DMS153 treated with DMSO at 0.1 percent for 48 hours (cell line): ENCODE measurements at regions not wholly inside any gene's neighbourhood (a gene's known extent, or its start where the extent isn't known, plus 50 kb on each side); places are given as distances from the start of the nearest gene placed in this dataset.
"Not testable (repeated sequence)": the region's sequence is repeated elsewhere in the genome, so short reads cannot be mapped to it uniquely, and the experiment has no call there.

Experiments used
- DNase-seq: peaks from one replicate; lab custom pipeline; 2025; ENCODE audit not compliant: unreplicated experiment; lab: John Stamatoyannopoulos, UW

GRCh38 chr5:112472614-112473013 is 53.5 kb upstream of the EPB41L4A start:
- DNase-seq = no peak

- DNase-seq = no peak
Observed at GRCh38 chr5:112473989-112474388, 54.9 kb upstream of the EPB41L4A start.

- DNase-seq = no peak
Observed at GRCh38 chr5:112475747-112476365, 56.8 kb upstream of the EPB41L4A start.

GRCh38 chr5:112479418-112479817 is 60.3 kb upstream of the EPB41L4A start:
- no peak for DNase-seq

GRCh38 chr5:112480501-112480900 is 61.4 kb upstream of the EPB41L4A start:
- no peak for DNase-seq

- no peak for DNase-seq
Observed at GRCh38 chr5:112483704-112484103, 64.6 kb upstream of the EPB41L4A start.

- no peak for DNase-seq
Observed at GRCh38 chr5:112485934-112486355, 66.9 kb upstream of the EPB41L4A start.

- DNase-seq = no peak
Observed at GRCh38 chr5:112491257-112491656, 72.2 kb upstream of the EPB41L4A start.

GRCh38 chr5:112492291-112492690 is 73.2 kb upstream of the EPB41L4A start:
- DNase-seq = no peak

GRCh38 chr5:112503749-112504501 is 84.8 kb upstream of the EPB41L4A start:
- not testable (repeated sequence) for DNase-seq

GRCh38 chr5:112509097-112509496 is 90.0 kb upstream of the EPB41L4A start:
- DNase-seq = not testable (repeated sequence)

- DNase-seq = no peak
Observed at GRCh38 chr5:112511920-112512319, 92.8 kb upstream of the EPB41L4A start.

- DNase-seq = no peak
Observed at GRCh38 chr5:112512901-112513300, 93.8 kb upstream of the EPB41L4A start.

GRCh38 chr5:112514111-112514510 is 95.0 kb upstream of the EPB41L4A start:
- DNase-seq = no peak

- DNase-seq = not testable (repeated sequence)
Observed at GRCh38 chr5:112520474-112520873, 101.4 kb upstream of the EPB41L4A start.

GRCh38 chr5:112522891-112523673 is 104.0 kb upstream of the EPB41L4A start:
- not testable (repeated sequence) for DNase-seq

GRCh38 chr5:112523674-112524263 is 104.7 kb upstream of the EPB41L4A start:
- not testable (repeated sequence) for DNase-seq

GRCh38 chr5:112525217-112525616 is 106.1 kb upstream of the EPB41L4A start:
- DNase-seq = no peak

- DNase-seq = no peak
Observed at GRCh38 chr5:112528928-112529327, 109.9 kb upstream of the EPB41L4A start.

- DNase-seq = no peak
Observed at GRCh38 chr5:112529525-112529924, 110.4 kb upstream of the EPB41L4A start.

- DNase-seq = no peak
Observed at GRCh38 chr5:112532654-112533360, 113.7 kb upstream of the EPB41L4A start.
